ES-I3 (cell line): ENCODE measurements at regions not wholly inside any gene's neighbourhood (a gene's known extent, or its start where the extent isn't known, plus 50 kb on each side); places are given as distances from the start of the nearest gene placed in this dataset.
A peak's percentile ranks its signal among the peaks of the same experiment; 100 is the strongest.

Source experiments
- H3K36me3 ChIP-seq: 2 replicates; pipeline ENCODE4 v1.6.1; 2013; ENCODE audit warnings: mild to moderate bottlenecking, low read length, control low read depth, moderate library complexity; ENCODE audit not compliant: insufficient read depth
- H3K4me1 ChIP-seq: 2 replicates; pipeline ENCODE4 v1.6.1; 2013; ENCODE audit warnings: mild to moderate bottlenecking, control low read depth, low read length; ENCODE audit not compliant: insufficient read depth
- H3K9ac ChIP-seq: 2 replicates; pipeline ENCODE4 v1.6.1; 2013; ENCODE audit warnings: low read depth, mild to moderate bottlenecking, low read length, moderate library complexity
- H3K9me3 ChIP-seq: 2 replicates; pipeline ENCODE4 v1.6.1; 2013; ENCODE audit warnings: mild to moderate bottlenecking, low read length, moderate library complexity; ENCODE audit not compliant: control insufficient read depth, insufficient read depth

GRCh38 chrX:25198891-25199290, 183.1 kb upstream of the ARX start:
- no peaks in the 10 kb centered on the region for H3K36me3 ChIP-seq
- no peaks in the 10 kb centered on the region for H3K9me3 ChIP-seq
- H3K4me1 ChIP-seq = no peaks in the 10 kb centered on the region
- H3K9ac ChIP-seq = no peak overlapping the region

GRCh38 chrX:25198253-25198652, 182.5 kb upstream of the ARX start:
- Histone ChIP-seq H3K9me3 (no peaks in the 10 kb centered on the region), H3K4me1 (no peaks in the 10 kb centered on the region), H3K9ac (no peak overlapping the region), H3K36me3 (no peaks in the 10 kb centered on the region)

- H3K36me3 ChIP-seq = no peaks in the 10 kb centered on the region
- H3K4me1 ChIP-seq = no peaks in the 10 kb centered on the region
- no peaks in the 10 kb centered on the region for H3K9me3 ChIP-seq
- no peak overlapping the region for H3K9ac ChIP-seq
These were observed 180.5 kb upstream of the ARX start for GRCh38 chrX:25196221-25196620.

- H3K36me3 ChIP-seq = no peaks in the 10 kb centered on the region
- 0 out of 2 replicates have a peak, but pooled peaks cover 2% of the 10 kb centered on the region for H3K9me3 ChIP-seq
- no peak overlapping the region for H3K9ac ChIP-seq
- H3K4me1 ChIP-seq = no peaks in the 10 kb centered on the region
These were observed 175.6 kb upstream of the ARX start for GRCh38 chrX:25191403-25191802.

- H3K36me3 ChIP-seq = no peaks in the 10 kb centered on the region
- no peak overlapping the region for H3K9ac ChIP-seq
- H3K4me1 ChIP-seq = peaks cover 19% of the 10 kb centered on the region
- H3K9me3 ChIP-seq = no peaks in the 10 kb centered on the region
These were observed 166.0 kb upstream of the ARX start for GRCh38 chrX:25181775-25182174.

- Histone ChIP-seq H3K36me3 (no peaks in the 10 kb centered on the region), H3K4me1 (peaks cover 19% of the 10 kb centered on the region), H3K9me3 (no peaks in the 10 kb centered on the region)
These were observed 164.5 kb upstream of the ARX start for GRCh38 chrX:25180242-25180641.

GRCh38 chrX:25178555-25178954, 162.8 kb upstream of the ARX start:
- Histone ChIP-seq H3K36me3 (no peaks in the 10 kb centered on the region), H3K9me3 (no peaks in the 10 kb centered on the region), H3K9ac (0 out of 2 replicates have a peak overlapping the region, but pooled peaks have one; percentile 13), H3K4me1 (peaks cover 19% of the 10 kb centered on the region)

More at GRCh38 chrX:25180242-25180641, 164.5 kb upstream of the ARX start:
- H3K9ac ChIP-seq = no peak overlapping the region

- H3K9me3 ChIP-seq = no peaks in the 10 kb centered on the region
- H3K36me3 ChIP-seq = no peaks in the 10 kb centered on the region
- H3K9ac ChIP-seq = no peak overlapping the region
- peaks cover 19% of the 10 kb centered on the region for H3K4me1 ChIP-seq
These were observed 160.0 kb upstream of the ARX start for GRCh38 chrX:25175743-25176142.

- H3K36me3 ChIP-seq = no peaks in the 10 kb centered on the region
- no peak overlapping the region for H3K9ac ChIP-seq
- H3K4me1 ChIP-seq = peaks cover 19% of the 10 kb centered on the region
- H3K9me3 ChIP-seq = no peaks in the 10 kb centered on the region
These were observed 159.4 kb upstream of the ARX start for GRCh38 chrX:25175171-25175570.

- Histone ChIP-seq H3K9me3 (no peaks in the 10 kb centered on the region), H3K4me1 (no peaks in the 10 kb centered on the region)
These were observed 150.8 kb upstream of the ARX start for GRCh38 chrX:25166546-25166945.

GRCh38 chrX:25166145-25166544, 150.4 kb upstream of the ARX start:
- Histone ChIP-seq H3K9ac (no peak overlapping the region), H3K9me3 (no peaks in the 10 kb centered on the region), H3K4me1 (no peaks in the 10 kb centered on the region), H3K36me3 (no peaks in the 10 kb centered on the region)

More at GRCh38 chrX:25166546-25166945, 150.8 kb upstream of the ARX start:
- Histone ChIP-seq H3K36me3 (no peaks in the 10 kb centered on the region), H3K9ac (no peak overlapping the region)

- H3K4me1 ChIP-seq = peaks cover 4% of the 10 kb centered on the region; the same call in 1 of the 2 replicates
- H3K36me3 ChIP-seq = no peaks in the 10 kb centered on the region
- H3K9ac ChIP-seq = no peak overlapping the region
- H3K9me3 ChIP-seq = no peaks in the 10 kb centered on the region
These were observed 142.9 kb upstream of the ARX start for GRCh38 chrX:25158635-25159034.

- H3K9ac ChIP-seq = no peak overlapping the region
- no peaks in the 10 kb centered on the region for H3K36me3 ChIP-seq
- H3K4me1 ChIP-seq = peaks cover 4% of the 10 kb centered on the region; the same call in 1 of the 2 replicates
- H3K9me3 ChIP-seq = no peaks in the 10 kb centered on the region
These were observed 141.1 kb upstream of the ARX start for GRCh38 chrX:25156832-25157231.

GRCh38 chrX:25156323-25156722, 140.6 kb upstream of the ARX start:
- Histone ChIP-seq H3K9me3 (no peaks in the 10 kb centered on the region), H3K4me1 (peaks cover 4% of the 10 kb centered on the region; the same call in 1 of the 2 replicates), H3K9ac (no peak overlapping the region), H3K36me3 (no peaks in the 10 kb centered on the region)

- Histone ChIP-seq H3K9me3 (no peaks in the 10 kb centered on the region), H3K36me3 (no peaks in the 10 kb centered on the region), H3K4me1 (peaks cover 4% of the 10 kb centered on the region; the same call in 1 of the 2 replicates), H3K9ac (no peak overlapping the region)
These were observed 138.4 kb upstream of the ARX start for GRCh38 chrX:25154168-25154567.

- peaks cover 4% of the 10 kb centered on the region; the same call in 1 of the 2 replicates for H3K4me1 ChIP-seq
- H3K36me3 ChIP-seq = no peaks in the 10 kb centered on the region
- H3K9me3 ChIP-seq = no peaks in the 10 kb centered on the region
These were observed 136.0 kb upstream of the ARX start for GRCh38 chrX:25151749-25152148.

More at GRCh38 chrX:25151749-25152148, 136.0 kb upstream of the ARX start:
- H3K9ac ChIP-seq = no peak overlapping the region
